Glomerular visceral epithelial cell (primary cell): ENCODE measurements at regions not wholly inside any gene's neighbourhood (a gene's known extent, or its start where the extent isn't known, plus 50 kb on each side); places are given as distances from the start of the nearest gene placed in this dataset.

ENCODE experiments used
- DNase-seq: peaks from one replicate; pipeline ENCODE4 v3.0.0-alpha.2; 2016; ENCODE audit errors: extremely low spot score

- DNase-seq = no peak
These were observed 75.7 kb upstream of the PDE1C start for GRCh38 chr7:32145911-32146310.

- DNase-seq = no peak
These were observed 74.5 kb upstream of the PDE1C start for GRCh38 chr7:32144676-32145075.

GRCh38 chr7:32143301-32143700 is 73.1 kb upstream of the PDE1C start:
- peak; percentile 63 for DNase-seq

- peak; percentile 76 for DNase-seq
These were observed 72.4 kb upstream of the PDE1C start for GRCh38 chr7:32142649-32143048.

GRCh38 chr7:32140210-32140939 is 70.2 kb upstream of the PDE1C start:
- no peak for DNase-seq

- DNase-seq = no peak
These were observed 66.9 kb upstream of the PDE1C start for GRCh38 chr7:32137059-32137458.

GRCh38 chr7:32131091-32131490 is 60.9 kb upstream of the PDE1C start:
- DNase-seq = no peak

- DNase-seq = no peak
These were observed 56.6 kb upstream of the PDE1C start for GRCh38 chr7:32126843-32127242.
